ENCODE measurements at regions not wholly inside any gene's neighbourhood (a gene's known extent, or its start where the extent isn't known, plus 50 kb on each side); places are given as distances from the start of the nearest gene placed in this dataset.

- no peaks in the 10 kb centered on the region for H3K36me3 ChIP-seq
- no peaks in the 10 kb centered on the region for H3K27me3 ChIP-seq
- ATAC-seq (ENCODE audit: low FRiP score in 2 of 2): no peak
- H3K9me3 ChIP-seq: peaks cover 0 to 7% (median 0%) of the 10 kb centered on the region in 4 donors
- H3K4me3 ChIP-seq: no peak overlapping the region
- DNase-seq: no peak
- H3K4me1 ChIP-seq: no peaks in the 10 kb centered on the region
- H3K27ac ChIP-seq: no peak overlapping the region
- 89 to 94% methylated on average over 2 of the region's 2 CpGs for WGBS, 2 donors
- no peak for TF ChIP-seq POLR2A (IDR thresholded peaks at IDR 0.05)
Observed at GRCh38 chr3:139197251-139197650, 146.6 kb upstream of the MRPS22 start.

GRCh38 chr3:139198186-139198585 lies 145.6 kb upstream of the MRPS22 start:
- Histone ChIP-seq H3K36me3 (no peaks in the 10 kb centered on the region), H3K4me3 (no peak overlapping the region), H3K4me1 (no peaks in the 10 kb centered on the region), H3K27me3 (no peaks in the 10 kb centered on the region), H3K9me3 (peaks cover 0 to 7% (median 0%) of the 10 kb centered on the region in 4 donors), H3K27ac (no peak overlapping the region)
- TF ChIP-seq POLR2A (IDR thresholded peaks at IDR 0.05): no peak
- TF ChIP-seq EP300 (IDR thresholded peaks at IDR 0.05): no peak
- ATAC-seq (ENCODE audit: low FRiP score in 2 of 2): no peak
- no peak for DNase-seq
- WGBS, 2 donors: 91 to 95% methylated on average over 2 of the region's 2 CpGs

- Histone ChIP-seq H3K36me3 (no peaks in the 10 kb centered on the region), H3K9me3 (peaks cover 0 to 7% (median 0%) of the 10 kb centered on the region in 4 donors), H3K27ac (no peak overlapping the region), H3K4me3 (no peak overlapping the region), H3K27me3 (no peaks in the 10 kb centered on the region), H3K4me1 (no peaks in the 10 kb centered on the region)
- WGBS, 2 donors: 86 to 89% methylated on average over 2 of the region's 2 CpGs
- no peak for ATAC-seq (ENCODE audit: low FRiP score in 2 of 2)
- TF ChIP-seq POLR2A (IDR thresholded peaks at IDR 0.05) (no peak), EP300 (IDR thresholded peaks at IDR 0.05) (no peak), POLR2AphosphoS5 (IDR thresholded peaks at IDR 0.05) (no peak), CTCF (IDR thresholded peaks at IDR 0.05) (no peak)
- no peak for DNase-seq
Observed at GRCh38 chr3:139198929-139199328, 144.9 kb upstream of the MRPS22 start.

GRCh38 chr3:139199421-139200010 lies 144.3 kb upstream of the MRPS22 start:
- H3K9me3 ChIP-seq: peaks cover 0 to 7% (median 0%) of the 10 kb centered on the region in 4 donors
- no peak for ATAC-seq (ENCODE audit: low FRiP score in 2 of 2)
- H3K4me3 ChIP-seq: no peak overlapping the region
- H3K27ac ChIP-seq: no peak overlapping the region
- no peaks in the 10 kb centered on the region for H3K27me3 ChIP-seq
- no peaks in the 10 kb centered on the region for H3K36me3 ChIP-seq
- no peak for DNase-seq
- 39 to 40% methylated on average over 3 of the region's 3 CpGs for WGBS, 2 donors
- H3K4me1 ChIP-seq: no peaks in the 10 kb centered on the region
- no peak for TF ChIP-seq CTCF (IDR thresholded peaks at IDR 0.05)
- TF ChIP-seq POLR2A (IDR thresholded peaks at IDR 0.05): no peak
- no peak for TF ChIP-seq EP300 (IDR thresholded peaks at IDR 0.05)
- TF ChIP-seq POLR2AphosphoS5 (IDR thresholded peaks at IDR 0.05): no peak

- ATAC-seq (ENCODE audit: low FRiP score in 2 of 2) (no peak), DNase-seq (no peak)
- H3K4me1 ChIP-seq: no peaks in the 10 kb centered on the region
- no peak overlapping the region for H3K4me3 ChIP-seq
- 87 to 89% methylated on average over 7 of the region's 7 CpGs for whole genome bisulfite sequencing, 2 donors
- TF ChIP-seq POLR2A (IDR thresholded peaks at IDR 0.05): no peak
- no peak for TF ChIP-seq CTCF (IDR thresholded peaks at IDR 0.05)
- no peak for TF ChIP-seq EP300 (IDR thresholded peaks at IDR 0.05)
- TF ChIP-seq POLR2AphosphoS5 (IDR thresholded peaks at IDR 0.05): no peak
- no peak overlapping the region for H3K27ac ChIP-seq
- H3K27me3 ChIP-seq: no peaks in the 10 kb centered on the region
- H3K9me3 ChIP-seq: no peaks in the 10 kb centered on the region
- no peaks in the 10 kb centered on the region for H3K36me3 ChIP-seq
Observed at GRCh38 chr3:139201446-139202225, 142.2 kb upstream of the MRPS22 start.

All from upper lobe of left lung (tissue), 6 donors.